Glutamatergic neuron (in vitro differentiated cells): ENCODE measurements at regions not wholly inside any gene's neighbourhood (a gene's known extent, or its start where the extent isn't known, plus 50 kb on each side); places are given as distances from the start of the nearest gene placed in this dataset.

Source experiments
- DNase-seq: peaks from one replicate; pipeline ENCODE4 v3.0.0; 2022
- H3K27ac Mint-ChIP-seq: one replicate; pipeline ENCODE4 v1.8.0; 2020; ENCODE audit warnings: mild to moderate bottlenecking, mixed read lengths, inconsistent platforms; ENCODE audit not compliant: unreplicated experiment
- H3K27me3 Mint-ChIP-seq: one replicate; pipeline ENCODE4 v1.8.0; 2020; ENCODE audit warnings: mild to moderate bottlenecking, moderate library complexity, mixed read lengths, inconsistent platforms; ENCODE audit not compliant: unreplicated experiment
- H3K36me3 Mint-ChIP-seq: one replicate; pipeline ENCODE4 v1.8.0; 2020; ENCODE audit warnings: mild to moderate bottlenecking, mixed read lengths, inconsistent platforms; ENCODE audit not compliant: unreplicated experiment
- H3K4me1 Mint-ChIP-seq: one replicate; pipeline ENCODE4 v1.8.0; 2020; ENCODE audit warnings: mild to moderate bottlenecking, low read depth, mixed read lengths, inconsistent platforms; ENCODE audit not compliant: unreplicated experiment
- H3K4me3 Mint-ChIP-seq: one replicate; pipeline ENCODE4 v1.8.0; 2020; ENCODE audit warnings: mild to moderate bottlenecking, mixed read lengths, inconsistent platforms; ENCODE audit not compliant: unreplicated experiment
- H3K9me3 Mint-ChIP-seq: one replicate; pipeline ENCODE4 v1.8.0; 2020; ENCODE audit warnings: mild to moderate bottlenecking, moderate library complexity, mixed read lengths, inconsistent platforms; ENCODE audit not compliant: unreplicated experiment
- TF ChIP-seq, protein P1 (sequence below): fragments of 200-600 bp; sonication (generic); IDR thresholded peaks from one replicate; pipeline ENCODE4 v1.5.0; 2021; ENCODE audit not compliant: partially characterized antibody, unreplicated experiment

GRCh38 chr18:66103550-66103949 lies 352.7 kb downstream of the CDH7 start:
- H3K9me3 Mint-ChIP-seq: no peaks in the 10 kb centered on the region
- no peaks in the 10 kb centered on the region for H3K4me1 Mint-ChIP-seq
- H3K27me3 Mint-ChIP-seq: no peaks in the 10 kb centered on the region
- H3K27ac Mint-ChIP-seq: no peak overlapping the region
- no peak for DNase-seq
- no peak overlapping the region for H3K4me3 Mint-ChIP-seq
- H3K36me3 Mint-ChIP-seq: no peaks in the 10 kb centered on the region
- TF ChIP-seq, protein P1, sequence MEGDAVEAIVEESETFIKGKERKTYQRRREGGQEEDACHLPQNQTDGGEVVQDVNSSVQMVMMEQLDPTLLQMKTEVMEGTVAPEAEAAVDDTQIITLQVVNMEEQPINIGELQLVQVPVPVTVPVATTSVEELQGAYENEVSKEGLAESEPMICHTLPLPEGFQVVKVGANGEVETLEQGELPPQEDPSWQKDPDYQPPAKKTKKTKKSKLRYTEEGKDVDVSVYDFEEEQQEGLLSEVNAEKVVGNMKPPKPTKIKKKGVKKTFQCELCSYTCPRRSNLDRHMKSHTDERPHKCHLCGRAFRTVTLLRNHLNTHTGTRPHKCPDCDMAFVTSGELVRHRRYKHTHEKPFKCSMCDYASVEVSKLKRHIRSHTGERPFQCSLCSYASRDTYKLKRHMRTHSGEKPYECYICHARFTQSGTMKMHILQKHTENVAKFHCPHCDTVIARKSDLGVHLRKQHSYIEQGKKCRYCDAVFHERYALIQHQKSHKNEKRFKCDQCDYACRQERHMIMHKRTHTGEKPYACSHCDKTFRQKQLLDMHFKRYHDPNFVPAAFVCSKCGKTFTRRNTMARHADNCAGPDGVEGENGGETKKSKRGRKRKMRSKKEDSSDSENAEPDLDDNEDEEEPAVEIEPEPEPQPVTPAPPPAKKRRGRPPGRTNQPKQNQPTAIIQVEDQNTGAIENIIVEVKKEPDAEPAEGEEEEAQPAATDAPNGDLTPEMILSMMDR: no peak

DNA sequence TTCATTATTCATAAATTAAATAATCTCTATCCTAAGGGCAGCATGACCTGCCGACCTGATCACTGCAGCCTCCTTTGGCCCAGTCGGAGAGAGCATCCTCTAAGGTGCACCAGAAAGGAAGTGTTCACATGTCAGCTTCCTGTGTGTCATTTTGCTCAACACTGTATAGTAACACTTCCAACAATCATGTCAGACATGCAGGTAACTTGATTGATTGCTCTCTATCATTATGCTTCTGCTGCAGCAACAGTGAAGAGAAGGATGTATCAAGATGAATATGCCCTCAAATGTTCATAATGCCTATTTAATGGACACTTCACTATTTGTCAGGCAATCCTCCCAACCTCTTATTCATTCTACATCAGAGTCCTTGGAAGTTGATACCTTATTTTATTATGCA lies 332.3 kb downstream of the CDH7 start:
- Mint-ChIP-seq H3K4me3 (no peak overlapping the region), H3K27ac (no peak overlapping the region), H3K36me3 (no peaks in the 10 kb centered on the region), H3K27me3 (no peaks in the 10 kb centered on the region), H3K4me1 (no peaks in the 10 kb centered on the region), H3K9me3 (no peaks in the 10 kb centered on the region)
- TF ChIP-seq, protein P1: no peak
- DNase-seq: no peak

GRCh38 chr18:66078925-66079800 lies 328.4 kb downstream of the CDH7 start:
- Mint-ChIP-seq H3K9me3 (no peaks in the 10 kb centered on the region), H3K4me3 (no peak overlapping the region), H3K27ac (no peak overlapping the region), H3K36me3 (no peaks in the 10 kb centered on the region), H3K27me3 (peaks cover 4% of the 10 kb centered on the region), H3K4me1 (no peaks in the 10 kb centered on the region)
- no peak for DNase-seq
- TF ChIP-seq, protein P1: no peak

DNA sequence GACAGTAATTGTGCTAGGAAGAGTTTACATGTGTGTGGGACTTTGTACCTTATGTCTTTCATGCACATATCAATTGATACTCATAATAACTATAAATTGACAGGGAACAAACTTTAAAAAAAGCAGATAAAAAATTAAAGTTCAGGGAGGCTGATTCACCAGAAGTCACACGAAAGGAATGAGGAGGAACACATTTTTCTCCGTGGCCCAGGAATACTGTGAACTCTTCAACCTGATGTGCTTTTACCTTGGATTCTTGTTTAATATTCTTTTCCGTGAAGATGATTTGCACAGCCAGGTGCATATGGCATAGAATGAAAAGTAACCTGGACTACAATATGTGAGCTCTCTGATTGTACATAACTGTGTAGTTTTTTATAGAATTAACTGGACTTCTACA lies 326.3 kb downstream of the CDH7 start:
- peaks cover 10% of the 10 kb centered on the region for H3K36me3 Mint-ChIP-seq
- H3K27me3 Mint-ChIP-seq: peaks cover 4% of the 10 kb centered on the region
- TF ChIP-seq, protein P1: no peak
- no peak overlapping the region for H3K4me3 Mint-ChIP-seq
- H3K9me3 Mint-ChIP-seq: no peaks in the 10 kb centered on the region
- no peak for DNase-seq
- H3K4me1 Mint-ChIP-seq: no peaks in the 10 kb centered on the region
- H3K27ac Mint-ChIP-seq: no peak overlapping the region

DNA sequence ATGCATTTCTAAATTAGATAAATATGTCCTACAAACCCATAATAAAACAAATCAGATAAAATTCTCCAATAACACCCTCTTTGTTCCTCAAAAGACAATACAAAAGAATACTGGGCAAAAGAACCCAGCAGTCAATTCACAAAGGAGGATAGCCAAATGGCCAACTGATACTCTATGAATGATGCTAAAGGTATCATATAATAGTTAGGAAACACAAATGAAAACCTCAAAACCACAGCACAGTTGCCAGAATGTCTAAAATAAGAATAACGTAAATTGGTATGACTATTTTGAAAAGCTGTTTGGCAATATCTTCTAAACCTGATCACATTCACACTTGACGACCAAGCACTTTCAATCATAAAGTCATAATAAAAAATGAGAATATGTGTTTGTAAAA lies 315.4 kb downstream of the CDH7 start:
- peaks cover 2% of the 10 kb centered on the region for H3K4me1 Mint-ChIP-seq
- TF ChIP-seq, protein P1: no peak
- H3K36me3 Mint-ChIP-seq: no peaks in the 10 kb centered on the region
- H3K9me3 Mint-ChIP-seq: no peaks in the 10 kb centered on the region
- no peak overlapping the region for H3K27ac Mint-ChIP-seq
- H3K4me3 Mint-ChIP-seq: no peak overlapping the region
- no peak for DNase-seq
- no peaks in the 10 kb centered on the region for H3K27me3 Mint-ChIP-seq
